Fibroblast of the aortic adventitia (primary cell): ENCODE measurements at regions not wholly inside any gene's neighbourhood (a gene's known extent, or its start where the extent isn't known, plus 50 kb on each side); places are given as distances from the start of the nearest gene placed in this dataset.

Experiments
- DNase-seq: peaks from one replicate; pipeline ENCODE4 v3.0.0-alpha.2; 2010; ENCODE audit warnings: low read depth
- H3K4me3 ChIP-seq: 2 replicates; pipeline ENCODE4 v1.5.1; 2011; ENCODE audit warnings: low read depth, mild to moderate bottlenecking, control low read depth, low read length, moderate library complexity
- CTCF ChIP-seq: IDR thresholded peaks from 2 replicates; pipeline ENCODE4 v1.5.1; 2011; ENCODE audit warnings: mild to moderate bottlenecking, low read length, control low read depth, inconsistent platforms; ENCODE audit not compliant: insufficient read depth

GRCh38 chr9:104276709-104277245 is 182.7 kb downstream of the SMC2 start:
- peak; percentile 78 for DNase-seq
- no peak for TF ChIP-seq CTCF
- no peak overlapping the region for H3K4me3 ChIP-seq

DNA sequence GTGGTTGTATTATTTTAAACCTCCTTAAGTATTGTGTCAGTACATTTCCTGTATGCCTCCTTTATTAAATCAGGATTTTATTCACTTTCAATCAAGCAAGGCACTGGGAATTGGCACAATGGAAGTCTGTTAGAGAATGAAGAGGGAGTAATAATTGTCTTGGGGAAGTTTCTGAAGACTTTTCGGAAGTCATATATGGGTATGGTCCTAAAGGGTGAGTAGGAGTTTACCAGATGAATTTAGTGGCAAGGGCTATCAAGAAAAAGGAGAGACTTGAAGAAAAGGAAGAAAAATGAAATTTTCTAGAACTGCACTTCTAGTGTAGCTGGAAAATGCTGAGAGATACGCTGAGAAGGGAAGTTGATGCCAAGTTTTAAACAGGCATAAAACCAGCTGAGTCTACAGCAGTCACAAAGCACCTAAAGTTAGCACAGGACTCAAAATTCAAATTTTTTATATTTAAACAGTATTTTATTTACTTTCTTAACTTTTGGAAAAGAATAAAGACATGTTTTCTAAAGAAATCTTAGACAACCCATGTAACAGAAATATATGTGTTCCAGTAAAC is 184.9 kb downstream of the SMC2 start:
- no peak overlapping the region for H3K4me3 ChIP-seq
- peak; percentile 35 for DNase-seq
- no peak for TF ChIP-seq CTCF

DNA sequence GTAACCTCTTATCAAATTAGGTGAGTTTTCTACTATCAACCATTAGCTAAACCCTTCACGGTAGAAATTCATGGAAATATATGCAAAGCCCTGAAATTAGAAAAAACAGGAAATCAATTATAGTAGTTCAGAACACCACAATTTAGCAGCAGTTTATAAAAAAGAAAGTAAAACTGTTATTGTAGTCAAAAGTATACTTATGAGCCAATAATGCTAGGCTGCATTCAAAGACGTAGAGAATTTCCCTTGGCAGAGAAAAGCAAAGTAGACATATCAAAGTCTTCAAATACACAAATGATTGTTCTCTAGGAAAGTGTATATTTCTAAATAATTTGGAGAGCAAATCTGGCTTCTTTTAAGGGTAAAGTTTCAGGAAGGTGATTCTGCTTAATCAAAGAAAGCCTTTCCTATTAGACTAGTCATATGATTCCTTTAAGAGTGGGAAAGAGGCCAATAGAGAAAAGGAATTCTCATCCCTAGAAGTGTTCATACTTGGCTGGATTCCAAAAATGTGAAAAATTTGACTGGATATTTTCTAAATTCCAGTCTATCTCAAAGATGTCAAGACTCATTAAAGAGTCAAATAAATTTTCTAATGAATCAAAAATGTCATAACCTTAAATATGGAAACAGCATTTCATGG is 185.5 kb downstream of the SMC2 start:
- H3K4me3 ChIP-seq, result no peak overlapping the region
- DNase-seq, result peak; percentile 89

GRCh38 chr9:104280178-104280560 is 186.1 kb downstream of the SMC2 start:
- no peak for DNase-seq
- TF ChIP-seq CTCF, result no peak
- H3K4me3 ChIP-seq, result no peak overlapping the region

More for the DNA sequence above, 185.5 kb downstream of the SMC2 start:
- no peak for TF ChIP-seq CTCF

- no peak for TF ChIP-seq CTCF
- DNase-seq, result no peak
- H3K4me3 ChIP-seq, result no peak overlapping the region
Observed at GRCh38 chr9:104280711-104281110, 186.6 kb downstream of the SMC2 start.

- TF ChIP-seq CTCF, result no peak
- no peak for DNase-seq
- no peak overlapping the region for H3K4me3 ChIP-seq
Observed at GRCh38 chr9:104286187-104286586, 192.1 kb downstream of the SMC2 start.
